Esophagus muscularis mucosa (tissue), 4 donors: ENCODE measurements at regions not wholly inside any gene's neighbourhood (a gene's known extent, or its start where the extent isn't known, plus 50 kb on each side); places are given as distances from the start of the nearest gene placed in this dataset.

ENCODE experiments used
- DNase-seq: peaks from one replicate; pipeline ENCODE4 v3.0.0-alpha.2; 2017; ENCODE audit errors: extremely low spot score
- H3K27ac ChIP-seq, 4 donors: fragments of 200-600 bp; sonication (generic); replicated peaks in 1 of 4; 1 replicate in 3 of 4; 2 replicates in 1 of 4; pipeline ENCODE4 v1.5.1; 2016 to 2019; ENCODE audit warnings: mild to moderate bottlenecking in 1 of 4
- H3K27me3 ChIP-seq, 4 donors: fragments of 200-600 bp; sonication (generic); one replicate each; pipeline versions ENCODE4 v1.5.1 to v1.6.0; 2016 to 2019
- H3K36me3 ChIP-seq, 4 donors: fragments of 200-600 bp; sonication (generic); one replicate each; pipeline ENCODE4 v1.5.1; 2016 to 2019
- H3K4me1 ChIP-seq, 4 donors: fragments of 200-600 bp; sonication (generic); one replicate each; pipeline ENCODE4 v1.5.1; 2016 to 2019
- H3K4me3 ChIP-seq, 4 donors: fragments of 200-600 bp; sonication (generic); 1 replicate in 2 of 4; 2 replicates in 2 of 4; pipeline ENCODE4 v1.5.1; 2016 to 2019; ENCODE audit warnings: mild to moderate bottlenecking in 4 of 4, moderate library complexity in 1 of 4
- H3K9me3 ChIP-seq, 4 donors: fragments of 200-600 bp; sonication (generic); 1 replicate in 3 of 4; 2 replicates in 1 of 4; pipeline ENCODE4 v1.5.1; 2016 to 2019
- EP300 ChIP-seq: sonication (generic); formaldehyde crosslinking; IDR thresholded peaks from one replicate; pipeline ENCODE4 v1.6.1; 2017; ENCODE audit warnings: antibody characterized with exemption
- POLR2A ChIP-seq: fragments of 450-650 bp; IDR thresholded peaks from one replicate; pipeline ENCODE4 v1.6.1; 2017; ENCODE audit warnings: antibody characterized with exemption, moderate library complexity, mild to moderate bottlenecking, low read depth
- POLR2AphosphoS5 ChIP-seq, 2 donors: sonication (generic); formaldehyde crosslinking; IDR thresholded peaks; one replicate each; pipeline ENCODE4 v1.6.1; 2017; ENCODE audit warnings: antibody characterized with exemption in 2 of 2
- WGBS: methylation state at CpG from one replicate; pipeline ENCODE4 v1.1.5; 2018; 5-methylcytosine and 5-hydroxymethylcytosine counted together
- intact Hi-C: fragments of 100-400 bp; cut with DNase I; formaldehyde crosslinking; loops from one replicate; pipeline ENCODE4 v1.15.1; 2023
- TF ChIP-seq, protein P1 (sequence below), 3 experiments: fragments of 200-600 bp in 2 of 3; fragments of 450-650 bp in 1 of 3; sonication (generic) in 2 of 3; IDR thresholded peaks; one replicate each; pipeline ENCODE4 v1.5.1; 2017 to 2019; ENCODE audit warnings: antibody characterized with exemption in 3 of 3, mild to moderate bottlenecking in 2 of 3, moderate library complexity in 1 of 3

DNA sequence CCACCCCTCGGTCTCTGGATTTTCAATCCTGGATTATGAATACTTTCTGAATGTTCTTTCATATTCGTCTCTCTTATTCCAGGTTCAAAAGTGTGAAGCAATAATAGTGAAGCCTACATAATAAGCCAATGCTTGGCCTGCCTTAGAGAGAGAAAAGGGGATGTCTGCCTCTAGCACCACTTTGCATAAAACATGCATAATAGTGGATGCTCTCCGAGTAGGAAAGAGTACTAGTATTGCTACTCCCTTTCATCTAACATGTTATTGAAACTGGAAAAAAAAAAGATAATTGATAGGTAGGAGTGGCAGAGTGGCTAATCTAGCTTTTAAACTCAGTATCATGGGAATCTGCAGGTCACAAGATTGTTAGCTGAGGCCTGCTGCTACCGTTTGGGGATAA, 158.1 kb downstream of the SPATA31D1 start:
- TF ChIP-seq, protein P1, sequence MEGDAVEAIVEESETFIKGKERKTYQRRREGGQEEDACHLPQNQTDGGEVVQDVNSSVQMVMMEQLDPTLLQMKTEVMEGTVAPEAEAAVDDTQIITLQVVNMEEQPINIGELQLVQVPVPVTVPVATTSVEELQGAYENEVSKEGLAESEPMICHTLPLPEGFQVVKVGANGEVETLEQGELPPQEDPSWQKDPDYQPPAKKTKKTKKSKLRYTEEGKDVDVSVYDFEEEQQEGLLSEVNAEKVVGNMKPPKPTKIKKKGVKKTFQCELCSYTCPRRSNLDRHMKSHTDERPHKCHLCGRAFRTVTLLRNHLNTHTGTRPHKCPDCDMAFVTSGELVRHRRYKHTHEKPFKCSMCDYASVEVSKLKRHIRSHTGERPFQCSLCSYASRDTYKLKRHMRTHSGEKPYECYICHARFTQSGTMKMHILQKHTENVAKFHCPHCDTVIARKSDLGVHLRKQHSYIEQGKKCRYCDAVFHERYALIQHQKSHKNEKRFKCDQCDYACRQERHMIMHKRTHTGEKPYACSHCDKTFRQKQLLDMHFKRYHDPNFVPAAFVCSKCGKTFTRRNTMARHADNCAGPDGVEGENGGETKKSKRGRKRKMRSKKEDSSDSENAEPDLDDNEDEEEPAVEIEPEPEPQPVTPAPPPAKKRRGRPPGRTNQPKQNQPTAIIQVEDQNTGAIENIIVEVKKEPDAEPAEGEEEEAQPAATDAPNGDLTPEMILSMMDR (IDR thresholded peaks at IDR 0.05) = no peak
- TF ChIP-seq EP300 = no peak
- no peak for TF ChIP-seq POLR2A
- TF ChIP-seq POLR2AphosphoS5 (IDR thresholded peaks at IDR 0.05) = no peak
- Histone ChIP-seq H3K4me3 (no peak overlapping the region), H3K27me3 (no peaks in the 10 kb centered on the region), H3K27ac (no peak overlapping the region), H3K36me3 (no peaks in the 10 kb centered on the region), H3K9me3 (no peaks in the 10 kb centered on the region), H3K4me1 (peaks cover 0 to 6% (median 4%) of the 10 kb centered on the region in 4 donors)
- intact Hi-C loops = no loop called here
- 81% methylated on average over 4 of the region's 4 CpGs for WGBS
- no peak for DNase-seq

DNA sequence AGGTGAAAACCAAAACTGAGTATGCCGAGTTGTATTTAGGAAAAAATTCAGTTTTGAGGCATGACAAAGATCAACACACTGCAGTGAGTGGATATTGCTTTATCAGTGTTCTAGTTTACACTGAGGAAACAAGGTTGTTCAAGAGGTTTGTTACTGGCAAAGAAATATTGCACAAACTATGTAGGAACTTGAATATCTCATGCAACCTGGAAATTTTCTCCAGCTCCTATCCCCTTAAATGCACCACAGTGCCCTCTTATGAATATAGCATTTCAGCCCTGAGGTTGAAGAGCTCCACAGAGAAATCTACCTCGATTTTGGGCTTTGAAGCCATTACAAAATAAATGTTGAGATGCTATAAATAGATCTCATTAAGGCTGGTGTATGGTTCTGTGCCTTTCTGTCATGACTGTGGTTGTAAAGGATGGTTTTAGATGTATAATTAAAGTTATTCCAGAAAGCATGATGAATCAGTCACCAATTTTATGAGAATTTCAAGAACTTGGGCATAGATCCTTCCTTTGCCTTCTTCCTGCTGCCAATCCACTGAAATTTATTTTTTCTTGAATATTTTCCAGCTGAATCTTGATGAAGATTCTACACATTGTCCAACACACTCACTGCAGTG, 159.3 kb downstream of the SPATA31D1 start:
- no peak for DNase-seq
- H3K27ac ChIP-seq = no peak overlapping the region
- peaks cover 0 to 6% (median 4%) of the 10 kb centered on the region in 4 donors for H3K4me1 ChIP-seq
- H3K27me3 ChIP-seq = no peaks in the 10 kb centered on the region
- no peak overlapping the region for H3K4me3 ChIP-seq
- no peak for TF ChIP-seq EP300
- TF ChIP-seq POLR2A = no peak
- TF ChIP-seq, protein P1 (IDR thresholded peaks at IDR 0.05) = no peak
- no peak for TF ChIP-seq POLR2AphosphoS5 (IDR thresholded peaks at IDR 0.05)
- WGBS = 63% methylated on average over 2 of the region's 2 CpGs
- H3K9me3 ChIP-seq = no peaks in the 10 kb centered on the region
- intact Hi-C loops = no loop called here
- H3K36me3 ChIP-seq = no peaks in the 10 kb centered on the region

DNA sequence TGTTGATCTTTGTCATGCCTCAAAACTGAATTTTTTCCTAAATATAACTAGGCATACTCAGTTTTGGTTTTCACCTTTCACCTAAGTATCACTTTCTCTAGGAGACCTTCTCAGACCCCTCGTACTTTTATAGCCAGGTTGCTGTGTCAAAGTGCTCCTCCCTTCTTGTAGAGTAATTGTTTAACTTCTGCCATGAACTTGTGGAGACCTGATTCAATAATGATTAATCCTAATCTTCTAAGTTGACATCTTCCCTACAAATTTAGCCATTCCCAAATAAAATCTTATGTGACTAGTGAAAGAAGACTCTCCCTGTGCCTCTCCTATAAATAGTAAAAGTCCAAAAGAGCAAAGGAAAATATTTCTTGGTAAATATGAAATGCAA, 159.8 kb downstream of the SPATA31D1 start:
- Histone ChIP-seq H3K4me1 (peaks cover 0 to 6% (median 4%) of the 10 kb centered on the region in 4 donors), H3K36me3 (no peaks in the 10 kb centered on the region), H3K4me3 (no peak overlapping the region), H3K27me3 (no peaks in the 10 kb centered on the region), H3K27ac (no peak overlapping the region), H3K9me3 (no peaks in the 10 kb centered on the region)
- intact Hi-C loops = no loop called here
- DNase-seq = no peak
- TF ChIP-seq, protein P1 (IDR thresholded peaks at IDR 0.05) = no peak
- no peak for TF ChIP-seq POLR2A
- no peak for TF ChIP-seq POLR2AphosphoS5 (IDR thresholded peaks at IDR 0.05)
- TF ChIP-seq EP300 = no peak
- 89% methylated on average over 1 of the region's 1 CpG for WGBS

GRCh38 chr9:82148901-82149461, 160.4 kb downstream of the SPATA31D1 start:
- Histone ChIP-seq H3K36me3 (no peaks in the 10 kb centered on the region), H3K4me1 (peaks cover 0 to 6% (median 4%) of the 10 kb centered on the region in 4 donors), H3K9me3 (no peaks in the 10 kb centered on the region), H3K4me3 (no peak overlapping the region), H3K27ac (no peak overlapping the region), H3K27me3 (no peaks in the 10 kb centered on the region)
- no peak for TF ChIP-seq POLR2A
- no peak for TF ChIP-seq POLR2AphosphoS5 (IDR thresholded peaks at IDR 0.05)
- TF ChIP-seq EP300 = no peak
- TF ChIP-seq, protein P1 (IDR thresholded peaks at IDR 0.05) = no peak
- intact Hi-C loops = no loop called here
- 62% methylated on average over 8 of the region's 8 CpGs for WGBS
- DNase-seq = no peak
